ENCODE measurements at regions not wholly inside any gene's neighbourhood (a gene's known extent, or its start where the extent isn't known, plus 50 kb on each side); places are given as distances from the start of the nearest gene placed in this dataset.
"Not testable (repeated sequence)": the region's sequence is repeated elsewhere in the genome, so short reads cannot be mapped to it uniquely, and the experiment has no call there.

GRCh38 chr18:77373730-77374445 is 124.2 kb downstream of the GALR1 start:
- no peak for DNase-seq

GRCh38 chr18:77374446-77374805 is 124.8 kb downstream of the GALR1 start:
- DNase-seq: no peak

GRCh38 chr18:77376043-77376732 is 126.5 kb downstream of the GALR1 start:
- DNase-seq: no peak

GRCh38 chr18:77376733-77377094 is 127.1 kb downstream of the GALR1 start:
- no peak for DNase-seq

- DNase-seq: no peak
Observed at GRCh38 chr18:77377813-77378212, 128.2 kb downstream of the GALR1 start.

GRCh38 chr18:77379976-77380509 is 130.4 kb downstream of the GALR1 start:
- no peak for DNase-seq

- DNase-seq: no peak
Observed at GRCh38 chr18:77380695-77381094, 131.0 kb downstream of the GALR1 start.

- DNase-seq: no peak
Observed at GRCh38 chr18:77392321-77392720, 142.7 kb downstream of the GALR1 start.

GRCh38 chr18:77393519-77393918 is 143.9 kb downstream of the GALR1 start:
- no peak for DNase-seq

- DNase-seq: no peak
Observed at GRCh38 chr18:77395953-77396352, 146.3 kb downstream of the GALR1 start.

- no peak for DNase-seq
Observed at GRCh38 chr18:77397056-77397455, 147.4 kb downstream of the GALR1 start.

GRCh38 chr18:77397617-77398016 is 148.0 kb downstream of the GALR1 start:
- no peak for DNase-seq

- no peak for DNase-seq
Observed at GRCh38 chr18:77400561-77400960, 150.9 kb downstream of the GALR1 start.

- no peak for DNase-seq
Observed at GRCh38 chr18:77401173-77401572, 151.5 kb downstream of the GALR1 start.

- DNase-seq: no peak
Observed at GRCh38 chr18:77403969-77404535, 154.4 kb downstream of the GALR1 start.

- DNase-seq: no peak
Observed at GRCh38 chr18:77405096-77405495, 155.4 kb downstream of the GALR1 start.

GRCh38 chr18:77407733-77408132 is 158.1 kb downstream of the GALR1 start:
- no peak for DNase-seq

- DNase-seq: not testable (repeated sequence)
Observed at GRCh38 chr18:77421546-77421945, 171.9 kb downstream of the GALR1 start.

- no peak for DNase-seq
Observed at GRCh38 chr18:77422974-77423867, 173.6 kb downstream of the GALR1 start.

- no peak for DNase-seq
Observed at GRCh38 chr18:77433076-77433475, 183.4 kb downstream of the GALR1 start.

- no peak for DNase-seq
Observed at GRCh38 chr18:77439888-77440287, 190.2 kb downstream of the GALR1 start.

- DNase-seq: no peak
Observed at GRCh38 chr18:77442393-77442792, 192.7 kb downstream of the GALR1 start.

GRCh38 chr18:77444385-77444784 is 194.7 kb downstream of the GALR1 start:
- no peak for DNase-seq

Data from suppressor macrophage treated with lipopolysaccharide for 4 hours (primary cell).